ENCODE measurements at regions not wholly inside any gene's neighbourhood (a gene's known extent, or its start where the extent isn't known, plus 50 kb on each side); places are given as distances from the start of the nearest gene placed in this dataset.

DNA sequence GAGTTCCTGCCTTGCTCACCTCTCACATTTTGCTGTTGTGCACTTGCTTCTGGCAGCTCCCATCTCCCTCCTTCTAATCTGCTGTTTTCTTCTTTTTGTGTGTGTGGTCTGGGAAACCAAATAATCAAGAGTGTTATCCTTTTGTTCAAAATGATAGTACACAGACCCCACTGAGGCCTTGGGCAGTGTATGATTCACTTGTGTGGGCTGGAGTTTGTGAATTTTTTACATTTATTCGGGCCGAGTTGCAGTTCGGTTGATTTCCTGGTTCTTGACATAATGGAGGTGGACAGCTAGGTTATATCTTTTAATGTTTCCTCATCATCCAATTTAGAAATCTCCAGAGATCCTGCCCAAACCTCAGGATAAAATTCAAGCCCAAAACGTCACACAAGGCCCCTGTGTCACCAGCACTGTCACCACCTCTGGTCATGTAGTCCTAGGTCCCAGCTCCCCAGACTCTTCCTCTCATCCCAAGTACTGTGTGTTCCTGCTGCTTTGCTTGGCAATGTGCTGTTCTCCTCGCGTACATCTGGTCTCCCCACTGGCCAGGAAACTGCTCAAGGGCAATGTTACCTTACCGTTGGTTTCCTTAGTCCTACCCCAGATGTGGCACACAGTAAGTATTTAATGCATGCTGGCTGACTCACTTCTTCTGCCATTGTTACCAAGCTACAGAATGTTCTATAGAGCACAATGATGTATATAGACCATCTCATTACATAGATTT is 55.7 kb upstream of the PHACTR2 start:
- Histone ChIP-seq H3K27me3 (ENCODE audit: insufficient read depth, low read length) (no peaks in the 10 kb centered on the region), H3K27ac (ENCODE audit: low read depth, low read length) (no peak overlapping the region), H3K4me3 (ENCODE audit: low read depth, low read length) (no peak overlapping the region), H3K79me2 (ENCODE audit: control insufficient read depth, insufficient read depth, low read length, unreplicated experiment) (no peaks in the 10 kb centered on the region), H3K36me3 (ENCODE audit: insufficient read depth, low read length) (no peaks in the 10 kb centered on the region), H2AFZ (ENCODE audit: low read length, unreplicated experiment) (no peak overlapping the region), H3K4me1 (ENCODE audit: control insufficient read depth, insufficient read depth, low read length, unreplicated experiment) (peaks cover 8% of the 10 kb centered on the region)

DNA sequence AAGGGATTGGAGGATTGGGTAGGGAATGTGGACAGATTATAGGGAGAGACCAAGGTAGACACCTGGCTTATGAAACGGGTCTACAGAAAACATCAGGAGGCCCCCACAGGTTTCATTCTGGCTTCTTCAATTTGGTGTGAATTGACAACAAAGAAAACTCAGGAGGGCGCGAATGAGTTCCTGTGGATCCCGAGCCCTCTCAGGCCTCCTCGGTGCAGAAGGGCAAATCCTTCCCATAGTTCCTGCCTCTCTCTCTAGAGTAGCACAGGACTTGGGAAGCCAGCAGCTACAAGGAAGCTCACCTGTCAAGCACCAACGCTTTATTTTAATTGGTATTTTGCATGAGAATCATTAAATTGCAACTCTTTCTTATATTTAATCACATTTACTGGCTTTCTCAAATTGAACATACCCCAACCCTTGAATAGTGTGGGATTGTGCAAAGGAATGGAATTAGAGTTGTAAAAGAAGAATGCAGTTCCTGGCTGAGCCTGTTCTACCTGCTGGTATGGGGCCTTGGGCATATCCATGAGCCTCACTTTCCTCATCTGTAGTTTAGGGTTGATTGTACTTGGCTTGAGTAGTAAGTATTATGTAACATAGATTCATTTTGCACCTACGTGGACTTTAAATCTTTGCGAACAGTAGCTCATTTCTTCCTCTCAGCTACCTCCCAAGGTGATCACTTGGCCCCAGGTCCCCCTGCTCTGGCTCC is 56.4 kb upstream of the PHACTR2 start:
- Histone ChIP-seq H2AFZ (ENCODE audit: low read length, unreplicated experiment) (no peak overlapping the region), H3K36me3 (ENCODE audit: insufficient read depth, low read length) (no peaks in the 10 kb centered on the region), H3K79me2 (ENCODE audit: control insufficient read depth, insufficient read depth, low read length, unreplicated experiment) (no peaks in the 10 kb centered on the region), H3K4me1 (ENCODE audit: control insufficient read depth, insufficient read depth, low read length, unreplicated experiment) (peaks cover 8% of the 10 kb centered on the region), H3K4me3 (ENCODE audit: low read depth, low read length) (no peak overlapping the region), H3K27ac (ENCODE audit: low read depth, low read length) (no peak overlapping the region), H3K27me3 (ENCODE audit: insufficient read depth, low read length) (no peaks in the 10 kb centered on the region)

DNA sequence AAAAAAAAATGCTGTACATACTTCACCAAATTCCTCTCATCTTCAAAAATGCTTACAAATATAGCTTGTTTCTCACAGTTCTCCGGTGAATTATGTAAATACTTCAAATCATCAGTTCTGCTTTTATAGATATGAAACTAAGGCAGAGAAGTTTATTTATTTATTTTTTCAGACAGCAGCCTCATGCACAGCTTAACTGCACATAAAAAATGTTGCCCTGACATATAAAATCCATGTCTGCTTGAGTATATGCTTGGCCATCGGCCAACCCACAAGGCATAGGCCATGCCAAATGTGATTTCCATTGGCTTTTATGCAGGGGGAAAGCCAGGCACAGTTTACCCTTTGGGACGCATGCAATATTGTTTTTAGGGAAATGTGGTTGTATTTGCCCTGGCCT is 57.3 kb upstream of the PHACTR2 start:
- Histone ChIP-seq H3K36me3 (ENCODE audit: insufficient read depth, low read length) (no peaks in the 10 kb centered on the region), H2AFZ (ENCODE audit: low read length, unreplicated experiment) (no peak overlapping the region), H3K27me3 (ENCODE audit: insufficient read depth, low read length) (no peaks in the 10 kb centered on the region), H3K4me3 (ENCODE audit: low read depth, low read length) (no peak overlapping the region), H3K4me1 (ENCODE audit: control insufficient read depth, insufficient read depth, low read length, unreplicated experiment) (peaks cover 8% of the 10 kb centered on the region), H3K79me2 (ENCODE audit: control insufficient read depth, insufficient read depth, low read length, unreplicated experiment) (no peaks in the 10 kb centered on the region), H3K27ac (ENCODE audit: low read depth, low read length) (no peak overlapping the region)

DNA sequence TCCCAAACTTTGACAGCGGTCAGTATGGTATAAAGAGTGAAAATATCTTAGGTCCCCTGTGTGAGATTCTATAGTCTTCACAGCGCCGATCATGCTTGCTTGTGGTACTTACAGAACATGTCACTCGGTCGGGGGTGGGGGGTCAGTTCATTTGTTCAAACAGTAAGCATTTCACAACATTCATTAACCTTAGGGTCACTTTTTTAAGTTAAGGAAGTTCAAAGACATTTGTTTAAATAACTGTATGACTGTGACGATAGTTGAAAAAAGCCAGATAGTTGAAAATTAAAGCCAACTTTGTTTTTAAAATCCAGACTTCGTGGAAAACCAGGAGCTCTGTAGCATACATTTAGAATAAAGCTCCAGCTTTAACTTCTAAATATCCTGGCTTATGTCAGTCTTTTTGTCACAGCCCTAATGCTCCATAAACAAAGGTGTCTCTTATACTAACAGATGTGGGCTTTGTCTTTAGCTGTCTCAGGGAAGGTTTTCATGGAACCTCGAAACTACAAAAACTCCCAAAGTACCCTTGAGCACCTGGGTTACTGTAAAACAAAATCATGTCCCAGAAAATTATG is 57.9 kb upstream of the PHACTR2 start:
- no peak overlapping the region for H2AFZ ChIP-seq (ENCODE audit: low read length, unreplicated experiment)
- H3K79me2 ChIP-seq (ENCODE audit: control insufficient read depth, insufficient read depth, low read length, unreplicated experiment): no peaks in the 10 kb centered on the region
- no peaks in the 10 kb centered on the region for H3K36me3 ChIP-seq (ENCODE audit: insufficient read depth, low read length)
- H3K4me1 ChIP-seq (ENCODE audit: control insufficient read depth, insufficient read depth, low read length, unreplicated experiment): peaks cover 8% of the 10 kb centered on the region
- no peak overlapping the region for H3K4me3 ChIP-seq (ENCODE audit: low read depth, low read length)
- H3K27me3 ChIP-seq (ENCODE audit: insufficient read depth, low read length): no peaks in the 10 kb centered on the region
- no peak overlapping the region for H3K27ac ChIP-seq (ENCODE audit: low read depth, low read length)

DNA sequence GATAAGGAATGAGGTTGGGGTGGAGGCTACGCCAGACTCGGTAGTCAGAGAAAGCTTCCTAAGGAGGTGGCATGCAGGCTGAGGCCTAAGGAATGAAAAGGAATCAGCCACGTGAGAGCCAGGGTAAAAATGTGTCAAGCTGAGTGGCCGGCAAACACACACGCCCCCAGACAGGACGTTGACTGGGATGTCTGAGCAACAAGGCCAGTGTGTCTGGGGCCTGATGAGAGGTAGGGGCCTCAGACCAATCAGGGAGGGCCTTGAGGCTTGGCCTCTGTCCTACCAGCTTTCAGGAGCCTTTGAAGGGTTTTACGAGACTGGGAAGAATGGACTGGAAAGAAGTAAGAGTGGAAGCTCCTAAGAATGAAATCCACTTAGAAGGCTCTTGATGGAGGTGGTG is 61.0 kb upstream of the PHACTR2 start:
- no peaks in the 10 kb centered on the region for H3K36me3 ChIP-seq (ENCODE audit: insufficient read depth, low read length)
- H2AFZ ChIP-seq (ENCODE audit: low read length, unreplicated experiment): no peak overlapping the region
- H3K27ac ChIP-seq (ENCODE audit: low read depth, low read length): no peak overlapping the region
- no peak overlapping the region for H3K4me3 ChIP-seq (ENCODE audit: low read depth, low read length)
- no peaks in the 10 kb centered on the region for H3K79me2 ChIP-seq (ENCODE audit: control insufficient read depth, insufficient read depth, low read length, unreplicated experiment)
- no peaks in the 10 kb centered on the region for H3K27me3 ChIP-seq (ENCODE audit: insufficient read depth, low read length)
- peaks cover 2% of the 10 kb centered on the region for H3K4me1 ChIP-seq (ENCODE audit: control insufficient read depth, insufficient read depth, low read length, unreplicated experiment)

DNA sequence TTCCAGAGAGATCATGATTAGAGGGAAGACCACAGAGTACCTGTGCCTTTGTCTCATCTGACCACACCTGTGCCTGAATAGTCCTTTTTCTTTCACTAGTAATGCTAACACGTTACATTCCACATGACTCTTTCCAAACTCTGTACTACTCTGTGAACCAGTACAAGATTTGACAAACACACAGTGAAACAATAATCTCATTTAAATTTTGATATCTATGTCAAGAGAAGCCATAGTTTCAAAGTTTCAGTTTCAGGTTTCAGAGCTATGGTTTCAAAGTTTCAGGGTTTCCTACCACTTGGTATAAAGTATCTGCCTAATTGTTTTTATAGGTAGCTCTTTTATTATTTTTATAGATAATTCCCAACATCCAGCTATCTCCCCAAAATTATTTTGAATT is 62.0 kb upstream of the PHACTR2 start:
- H3K27me3 ChIP-seq (ENCODE audit: insufficient read depth, low read length): no peaks in the 10 kb centered on the region
- no peaks in the 10 kb centered on the region for H3K36me3 ChIP-seq (ENCODE audit: insufficient read depth, low read length)
- H3K27ac ChIP-seq (ENCODE audit: low read depth, low read length): no peak overlapping the region
- H3K4me3 ChIP-seq (ENCODE audit: low read depth, low read length): no peak overlapping the region
- no peaks in the 10 kb centered on the region for H3K4me1 ChIP-seq (ENCODE audit: control insufficient read depth, insufficient read depth, low read length, unreplicated experiment)
- no peaks in the 10 kb centered on the region for H3K79me2 ChIP-seq (ENCODE audit: control insufficient read depth, insufficient read depth, low read length, unreplicated experiment)
- H2AFZ ChIP-seq (ENCODE audit: low read length, unreplicated experiment): no peak overlapping the region

DNA sequence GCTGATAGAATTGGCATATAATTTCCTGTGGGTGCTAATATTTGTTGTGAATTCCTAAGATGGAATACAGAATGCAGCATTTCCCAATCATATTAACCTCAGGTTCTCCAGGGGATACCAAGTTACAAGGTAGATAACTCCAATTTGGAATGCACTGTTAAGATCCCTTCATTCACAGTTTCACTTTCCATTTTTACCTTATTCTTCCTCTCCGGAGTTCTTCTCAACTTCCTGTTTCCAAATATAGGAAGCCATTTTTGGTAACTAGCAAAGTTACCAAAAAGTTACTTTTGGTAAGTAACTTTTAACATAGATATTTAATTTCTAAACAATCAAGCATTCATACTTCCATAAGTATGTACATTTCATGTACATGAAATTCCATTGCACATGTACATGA is 63.5 kb upstream of the PHACTR2 start:
- H3K27me3 ChIP-seq (ENCODE audit: insufficient read depth, low read length): no peaks in the 10 kb centered on the region
- H3K4me3 ChIP-seq (ENCODE audit: low read depth, low read length): no peak overlapping the region
- H3K79me2 ChIP-seq (ENCODE audit: control insufficient read depth, insufficient read depth, low read length, unreplicated experiment): no peaks in the 10 kb centered on the region
- H2AFZ ChIP-seq (ENCODE audit: low read length, unreplicated experiment): no peak overlapping the region
- H3K4me1 ChIP-seq (ENCODE audit: control insufficient read depth, insufficient read depth, low read length, unreplicated experiment): no peaks in the 10 kb centered on the region
- H3K27ac ChIP-seq (ENCODE audit: low read depth, low read length): no peak overlapping the region
- H3K36me3 ChIP-seq (ENCODE audit: insufficient read depth, low read length): no peaks in the 10 kb centered on the region

DNA sequence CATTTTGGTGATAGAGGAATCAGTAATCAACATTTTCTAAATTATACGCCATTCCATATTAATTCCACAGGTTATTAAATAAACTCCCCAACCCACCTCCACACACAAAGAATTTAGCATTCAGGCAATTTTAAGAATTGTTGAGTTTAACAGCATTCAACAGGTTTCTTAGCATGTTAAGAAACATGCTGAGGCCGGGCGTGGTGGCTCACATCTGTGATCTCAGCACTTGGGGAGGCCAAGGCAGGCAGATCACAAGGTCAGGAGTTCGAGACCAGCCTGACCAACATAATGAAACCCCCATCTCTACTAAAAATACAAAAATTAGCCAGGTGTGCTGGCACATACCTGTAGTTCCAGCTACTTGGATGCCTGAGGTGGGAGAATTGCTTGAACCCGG is 64.0 kb upstream of the PHACTR2 start:
- Histone ChIP-seq H3K27ac (ENCODE audit: low read depth, low read length) (no peak overlapping the region), H3K79me2 (ENCODE audit: control insufficient read depth, insufficient read depth, low read length, unreplicated experiment) (no peaks in the 10 kb centered on the region), H3K4me3 (ENCODE audit: low read depth, low read length) (no peak overlapping the region), H3K27me3 (ENCODE audit: insufficient read depth, low read length) (no peaks in the 10 kb centered on the region), H3K36me3 (ENCODE audit: insufficient read depth, low read length) (no peaks in the 10 kb centered on the region), H3K4me1 (ENCODE audit: control insufficient read depth, insufficient read depth, low read length, unreplicated experiment) (no peaks in the 10 kb centered on the region), H2AFZ (ENCODE audit: low read length, unreplicated experiment) (no peak overlapping the region)

DNA sequence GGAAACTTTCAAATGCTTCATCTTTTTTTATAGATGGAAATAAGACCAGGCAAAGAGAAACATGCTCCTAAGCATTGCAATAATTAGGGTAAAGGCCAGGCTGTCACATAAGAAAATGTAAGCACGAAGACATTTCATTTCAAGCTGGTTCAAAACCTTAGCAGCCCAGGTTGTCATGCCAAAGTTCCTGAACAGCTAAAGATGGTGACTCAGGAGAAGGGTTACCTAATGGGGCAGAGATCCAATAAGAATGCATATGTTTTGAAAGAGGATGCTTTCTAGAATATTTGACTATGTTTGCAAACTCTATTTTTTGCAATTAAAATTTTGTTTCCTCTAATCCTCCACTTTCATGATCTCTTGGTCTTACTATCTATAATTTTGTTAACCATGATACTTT is 65.6 kb upstream of the PHACTR2 start:
- Histone ChIP-seq H2AFZ (ENCODE audit: low read length, unreplicated experiment) (no peak overlapping the region), H3K36me3 (ENCODE audit: insufficient read depth, low read length) (no peaks in the 10 kb centered on the region), H3K79me2 (ENCODE audit: control insufficient read depth, insufficient read depth, low read length, unreplicated experiment) (no peaks in the 10 kb centered on the region), H3K27ac (ENCODE audit: low read depth, low read length) (no peak overlapping the region), H3K4me1 (ENCODE audit: control insufficient read depth, insufficient read depth, low read length, unreplicated experiment) (no peaks in the 10 kb centered on the region), H3K4me3 (ENCODE audit: low read depth, low read length) (no peak overlapping the region), H3K27me3 (ENCODE audit: insufficient read depth, low read length) (no peaks in the 10 kb centered on the region)

DNA sequence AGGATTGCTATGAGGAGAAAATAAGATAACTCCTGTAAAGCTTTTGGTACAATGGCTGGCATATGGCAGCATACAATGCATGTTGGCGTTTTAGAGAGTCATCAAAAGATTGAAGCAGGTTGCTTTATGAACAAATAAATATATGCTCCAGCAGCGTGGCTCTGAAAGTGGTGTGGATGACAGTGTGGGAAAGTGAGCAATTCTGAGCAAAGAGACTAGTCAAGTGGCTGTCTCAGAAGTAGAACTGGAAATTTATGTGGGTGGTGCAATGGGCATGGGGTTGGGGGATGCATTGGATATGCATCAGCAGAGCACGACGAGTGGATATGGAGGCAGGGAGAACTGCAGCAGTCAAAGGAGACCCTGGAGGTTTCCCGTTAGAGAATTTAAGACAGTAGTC is 66.2 kb upstream of the PHACTR2 start:
- H3K79me2 ChIP-seq (ENCODE audit: control insufficient read depth, insufficient read depth, low read length, unreplicated experiment): no peaks in the 10 kb centered on the region
- H3K27ac ChIP-seq (ENCODE audit: low read depth, low read length): no peak overlapping the region
- H2AFZ ChIP-seq (ENCODE audit: low read length, unreplicated experiment): no peak overlapping the region
- H3K36me3 ChIP-seq (ENCODE audit: insufficient read depth, low read length): no peaks in the 10 kb centered on the region
- no peak overlapping the region for H3K4me3 ChIP-seq (ENCODE audit: low read depth, low read length)
- no peaks in the 10 kb centered on the region for H3K27me3 ChIP-seq (ENCODE audit: insufficient read depth, low read length)
- H3K4me1 ChIP-seq (ENCODE audit: control insufficient read depth, insufficient read depth, low read length, unreplicated experiment): no peaks in the 10 kb centered on the region

- H3K27me3 ChIP-seq (ENCODE audit: insufficient read depth, low read length): no peaks in the 10 kb centered on the region
- H3K36me3 ChIP-seq (ENCODE audit: insufficient read depth, low read length): no peaks in the 10 kb centered on the region
- H3K4me1 ChIP-seq (ENCODE audit: control insufficient read depth, insufficient read depth, low read length, unreplicated experiment): no peaks in the 10 kb centered on the region
- H3K27ac ChIP-seq (ENCODE audit: low read depth, low read length): no peak overlapping the region
- no peaks in the 10 kb centered on the region for H3K79me2 ChIP-seq (ENCODE audit: control insufficient read depth, insufficient read depth, low read length, unreplicated experiment)
- H2AFZ ChIP-seq (ENCODE audit: low read length, unreplicated experiment): no peak overlapping the region
- H3K4me3 ChIP-seq (ENCODE audit: low read depth, low read length): no peak overlapping the region
Measured at GRCh38 chr6:143609972-143610371, 67.8 kb upstream of the PHACTR2 start.

All from ACC112 (cell line).